ENCODE measurements at regions not wholly inside any gene's neighbourhood (a gene's known extent, or its start where the extent isn't known, plus 50 kb on each side); places are given as distances from the start of the nearest gene placed in this dataset.
A peak's percentile ranks its signal among the peaks of the same experiment; 100 is the strongest.
"Not testable (repeated sequence)": the region's sequence is repeated elsewhere in the genome, so short reads cannot be mapped to it uniquely, and the experiment has no call there.

DNA sequence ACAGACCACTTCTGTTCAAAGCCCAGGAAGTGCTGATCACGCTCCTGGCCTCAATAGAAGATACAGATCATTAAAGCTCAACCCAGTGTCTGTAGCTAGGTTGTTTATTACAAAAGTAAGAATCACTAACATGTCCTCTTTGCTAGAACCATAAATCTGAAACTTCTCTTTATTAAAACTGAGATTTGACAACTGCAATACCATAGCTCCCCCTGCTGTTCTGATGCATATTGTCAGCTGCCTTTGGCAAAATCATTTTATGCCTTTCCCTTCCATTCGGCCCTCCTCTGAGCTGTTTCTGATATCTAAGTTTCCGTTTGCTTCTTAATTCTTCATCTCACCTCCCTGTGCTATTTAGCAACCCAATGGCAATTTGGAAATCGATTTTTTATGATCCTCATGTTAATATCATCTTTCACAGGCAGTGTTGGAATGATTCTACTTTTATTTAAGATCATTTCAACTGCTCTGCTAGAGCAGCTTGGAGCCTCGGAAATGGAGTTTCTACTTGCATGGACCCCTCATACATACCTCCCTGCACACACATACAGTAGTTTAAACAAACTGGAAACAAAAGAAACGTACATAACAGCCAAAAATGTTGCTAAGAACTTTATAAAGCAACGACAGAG is 998.8 kb downstream of the MAT2B start:
- Histone ChIP-seq H3K27me3 (ENCODE audit: control insufficient read depth, insufficient read depth, low read length) (no peaks in the 10 kb centered on the region), H3K4me3 (ENCODE audit: low read depth, low read length) (no peak overlapping the region), H3K36me3 (ENCODE audit: control insufficient read depth, insufficient read depth, low read length) (no peaks in the 10 kb centered on the region)
- TF ChIP-seq, protein P1, sequence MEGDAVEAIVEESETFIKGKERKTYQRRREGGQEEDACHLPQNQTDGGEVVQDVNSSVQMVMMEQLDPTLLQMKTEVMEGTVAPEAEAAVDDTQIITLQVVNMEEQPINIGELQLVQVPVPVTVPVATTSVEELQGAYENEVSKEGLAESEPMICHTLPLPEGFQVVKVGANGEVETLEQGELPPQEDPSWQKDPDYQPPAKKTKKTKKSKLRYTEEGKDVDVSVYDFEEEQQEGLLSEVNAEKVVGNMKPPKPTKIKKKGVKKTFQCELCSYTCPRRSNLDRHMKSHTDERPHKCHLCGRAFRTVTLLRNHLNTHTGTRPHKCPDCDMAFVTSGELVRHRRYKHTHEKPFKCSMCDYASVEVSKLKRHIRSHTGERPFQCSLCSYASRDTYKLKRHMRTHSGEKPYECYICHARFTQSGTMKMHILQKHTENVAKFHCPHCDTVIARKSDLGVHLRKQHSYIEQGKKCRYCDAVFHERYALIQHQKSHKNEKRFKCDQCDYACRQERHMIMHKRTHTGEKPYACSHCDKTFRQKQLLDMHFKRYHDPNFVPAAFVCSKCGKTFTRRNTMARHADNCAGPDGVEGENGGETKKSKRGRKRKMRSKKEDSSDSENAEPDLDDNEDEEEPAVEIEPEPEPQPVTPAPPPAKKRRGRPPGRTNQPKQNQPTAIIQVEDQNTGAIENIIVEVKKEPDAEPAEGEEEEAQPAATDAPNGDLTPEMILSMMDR (IDR thresholded peaks at IDR 0.05; ENCODE audit: insufficient read depth, low read length, severe bottlenecking), result peak; percentile 71
- FAIRE-seq, result no peak
- peak; percentile 41 for DNase-seq (ENCODE audit: low read depth)

DNA sequence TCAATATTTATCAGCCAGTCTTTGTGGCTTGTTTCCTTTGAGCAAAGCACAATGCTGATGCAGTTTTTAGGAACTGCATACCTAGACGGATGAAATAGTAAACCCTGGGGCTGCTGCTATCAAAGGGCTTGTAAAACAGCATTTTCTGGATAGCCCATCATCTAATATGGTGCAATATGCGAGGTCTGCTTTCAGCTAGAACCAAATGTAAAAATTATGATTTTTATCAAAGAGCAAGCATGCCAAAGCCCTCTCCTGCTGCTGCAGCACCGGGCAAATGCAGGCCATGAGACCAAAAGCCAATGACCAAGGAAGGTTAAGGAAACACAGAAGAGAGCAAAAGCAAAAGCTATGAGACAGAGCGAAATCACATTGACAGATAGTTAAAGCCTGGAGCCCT is 1000.4 kb downstream of the MAT2B start:
- TF ChIP-seq, protein P1 (IDR thresholded peaks at IDR 0.05; ENCODE audit: insufficient read depth, low read length, severe bottlenecking), result no peak
- DNase-seq (ENCODE audit: low read depth) (no peak), FAIRE-seq (no peak)
- H3K27me3 ChIP-seq (ENCODE audit: control insufficient read depth, insufficient read depth, low read length), result no peaks in the 10 kb centered on the region
- no peaks in the 10 kb centered on the region for H3K36me3 ChIP-seq (ENCODE audit: control insufficient read depth, insufficient read depth, low read length)
- H3K4me3 ChIP-seq (ENCODE audit: low read depth, low read length), result no peak overlapping the region

DNA sequence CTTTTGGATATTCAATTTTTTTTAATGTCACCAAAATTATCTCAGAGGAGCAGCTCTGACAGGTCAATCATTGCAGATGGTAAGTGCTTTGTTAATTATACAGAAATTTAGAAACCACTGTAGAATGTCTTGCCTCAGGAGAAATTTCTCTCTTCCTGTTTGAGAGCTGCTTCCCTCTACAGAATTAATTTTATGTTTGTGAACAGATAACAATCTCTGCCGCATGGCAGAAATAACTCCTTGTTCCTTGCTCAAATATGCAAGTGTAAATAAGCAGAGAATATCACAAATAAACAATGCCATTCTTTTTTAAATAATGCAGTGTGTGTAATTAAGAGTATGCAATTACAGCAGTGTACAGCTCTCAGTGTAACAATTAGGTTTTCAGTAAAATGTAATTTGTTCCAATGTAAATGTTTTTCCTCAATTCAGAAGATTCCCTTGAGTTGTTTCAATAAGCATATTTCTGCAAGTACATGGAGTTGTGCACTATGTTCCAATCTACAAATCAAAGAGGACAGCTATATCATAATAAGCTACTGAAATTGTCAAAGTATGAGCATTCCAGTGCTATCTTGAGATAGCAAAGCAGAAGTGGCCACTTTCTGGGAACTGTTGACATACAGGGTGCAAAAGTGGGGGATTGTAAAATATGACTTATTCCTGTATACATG is 1012.8 kb downstream of the MAT2B start:
- Histone ChIP-seq H3K4me3 (ENCODE audit: low read depth, low read length) (no peak overlapping the region), H3K36me3 (ENCODE audit: control insufficient read depth, insufficient read depth, low read length) (no peaks in the 10 kb centered on the region), H3K27me3 (ENCODE audit: control insufficient read depth, insufficient read depth, low read length) (no peaks in the 10 kb centered on the region)
- no peak for DNase-seq (ENCODE audit: low read depth)
- no peak for FAIRE-seq
- TF ChIP-seq, protein P1 (IDR thresholded peaks at IDR 0.05; ENCODE audit: insufficient read depth, low read length, severe bottlenecking), result no peak

DNA sequence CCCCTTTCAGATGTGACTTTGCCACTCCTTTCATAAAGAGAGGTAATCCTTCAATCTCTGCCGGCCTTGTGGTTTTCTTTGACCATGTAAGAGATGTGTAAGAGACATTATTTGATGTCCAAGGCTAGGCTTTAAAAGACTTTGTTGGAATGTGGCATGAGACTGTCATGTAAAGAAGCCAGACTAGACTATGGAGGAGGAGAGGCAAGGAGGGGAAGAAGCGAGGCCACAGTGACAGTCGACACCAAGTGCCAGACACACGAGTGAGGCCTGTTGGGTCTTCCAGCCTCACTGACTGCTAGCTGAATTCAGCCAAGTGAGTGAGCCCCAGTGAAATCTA is 1013.3 kb downstream of the MAT2B start:
- Histone ChIP-seq H3K27me3 (ENCODE audit: control insufficient read depth, insufficient read depth, low read length) (no peaks in the 10 kb centered on the region), H3K36me3 (ENCODE audit: control insufficient read depth, insufficient read depth, low read length) (no peaks in the 10 kb centered on the region), H3K4me3 (ENCODE audit: low read depth, low read length) (no peak overlapping the region)
- TF ChIP-seq, protein P1 (IDR thresholded peaks at IDR 0.05; ENCODE audit: insufficient read depth, low read length, severe bottlenecking), result no peak
- DNase-seq (ENCODE audit: low read depth) (no peak), FAIRE-seq (no peak)

DNA sequence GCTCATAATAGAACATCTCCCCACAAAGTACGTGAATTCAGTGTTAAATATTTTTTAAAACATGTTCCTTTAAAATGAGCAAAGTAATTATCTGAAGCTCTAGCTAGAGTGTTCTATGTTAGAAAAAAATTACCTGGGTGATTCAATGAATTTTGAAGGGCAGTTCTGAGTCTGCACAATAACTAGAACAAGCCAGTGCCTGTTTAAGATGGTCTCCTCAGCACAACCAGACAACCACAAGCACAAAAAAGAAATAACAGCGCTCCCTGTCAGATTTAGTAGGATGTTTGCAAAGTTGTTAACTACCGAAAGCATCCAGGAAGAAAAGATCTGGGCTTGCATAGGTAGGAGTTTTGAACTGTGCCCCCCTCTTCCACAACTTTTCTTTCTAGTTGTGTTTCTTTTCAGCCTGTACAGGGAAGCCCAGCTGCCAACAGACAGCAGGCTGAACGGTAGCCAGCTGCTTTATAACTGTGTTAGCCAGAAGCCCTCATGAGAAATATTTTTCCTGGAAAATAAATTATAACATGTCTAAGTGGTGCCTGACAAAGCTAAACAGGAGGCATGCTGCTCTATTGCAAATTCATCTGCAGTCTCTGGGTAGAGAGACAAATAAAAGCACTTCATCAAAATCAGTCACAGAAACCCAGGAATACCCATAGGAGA is 1026.9 kb downstream of the MAT2B start:
- Histone ChIP-seq H3K36me3 (ENCODE audit: control insufficient read depth, insufficient read depth, low read length) (no peaks in the 10 kb centered on the region), H3K4me3 (ENCODE audit: low read depth, low read length) (no peak overlapping the region), H3K27me3 (ENCODE audit: control insufficient read depth, insufficient read depth, low read length) (no peaks in the 10 kb centered on the region)
- FAIRE-seq (no peak), DNase-seq (ENCODE audit: low read depth) (peak; percentile 86)
- TF ChIP-seq, protein P1 (IDR thresholded peaks at IDR 0.05; ENCODE audit: insufficient read depth, low read length, severe bottlenecking), result no peak

DNA sequence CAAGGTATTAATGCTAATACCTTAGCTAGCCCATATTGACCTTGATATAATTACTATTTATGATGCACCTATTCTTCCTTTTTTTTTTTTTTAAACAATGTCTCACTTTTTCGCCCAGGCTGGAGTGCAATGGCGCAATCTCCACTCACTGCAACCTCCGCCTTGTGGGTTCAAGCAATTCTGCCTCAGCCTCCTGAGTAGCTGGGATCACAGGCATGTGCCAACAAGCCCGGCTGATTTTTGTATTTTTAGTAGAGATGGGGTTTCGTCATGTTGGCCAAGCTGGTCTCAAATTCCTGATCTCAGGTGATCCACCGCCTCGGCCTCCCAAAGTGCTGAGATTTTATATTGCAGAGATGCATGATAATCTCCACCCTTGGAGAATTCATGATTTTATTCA is 1028.0 kb downstream of the MAT2B start:
- peak; percentile 92 for DNase-seq (ENCODE audit: low read depth)
- FAIRE-seq; H3K4me3 ChIP-seq (ENCODE audit: low read depth, low read length); H3K27me3 ChIP-seq (ENCODE audit: control insufficient read depth, insufficient read depth, low read length); H3K36me3 ChIP-seq (ENCODE audit: control insufficient read depth, insufficient read depth, low read length): not testable (repeated sequence)

All from bronchial epithelial cell (primary cell).